Osteoblast (primary cell): ENCODE measurements at regions not wholly inside any gene's neighbourhood (a gene's known extent, or its start where the extent isn't known, plus 50 kb on each side); places are given as distances from the start of the nearest gene placed in this dataset.

ENCODE experiments used
- DNase-seq: peaks from one replicate; pipeline ENCODE4 v3.0.0; 2011; ENCODE audit warnings: low spot score, mixed read lengths; ENCODE audit not compliant: insufficient read length; ENCODE audit errors: missing footprints
- H2AFZ ChIP-seq: 2 replicates; pipeline ENCODE4 v1.6.0; 2011; ENCODE audit warnings: mild to moderate bottlenecking, low read length
- H3K27ac ChIP-seq: 2 replicates; pipeline ENCODE4 v1.5.1; 2011; ENCODE audit warnings: mild to moderate bottlenecking, low read depth, low read length, moderate library complexity
- H3K27me3 ChIP-seq: 2 replicates; pipeline ENCODE4 v1.6.0; 2012; ENCODE audit warnings: mild to moderate bottlenecking, control low read depth, inconsistent platforms, low read length, moderate library complexity; ENCODE audit not compliant: insufficient read depth
- H3K36me3 ChIP-seq: 2 replicates; pipeline ENCODE4 v1.5.1; 2011; ENCODE audit warnings: mild to moderate bottlenecking, low read length, control low read depth, moderate library complexity; ENCODE audit not compliant: insufficient read depth
- H3K4me1 ChIP-seq: 2 replicates; pipeline ENCODE4 v1.5.1; 2011; ENCODE audit warnings: mild to moderate bottlenecking, low read length, control low read depth, moderate library complexity; ENCODE audit not compliant: insufficient read depth
- H3K4me2 ChIP-seq: 2 replicates; pipeline ENCODE4 v1.6.0; 2011; ENCODE audit warnings: mild to moderate bottlenecking, low read length; ENCODE audit not compliant: insufficient read depth
- H3K4me3 ChIP-seq: fragments of 200-600 bp; sonication (generic); 3 replicates; pipeline ENCODE4 v1.5.1; 2012; ENCODE audit warnings: mild to moderate bottlenecking, low read length, inconsistent platforms; ENCODE audit not compliant: insufficient read depth
- H3K79me2 ChIP-seq: 2 replicates; pipeline ENCODE4 v1.6.0; 2012; ENCODE audit warnings: mild to moderate bottlenecking, low read length, control low read depth, inconsistent platforms; ENCODE audit not compliant: insufficient read depth
- H3K9me3 ChIP-seq: 2 replicates; pipeline ENCODE4 v1.5.1; 2011; ENCODE audit warnings: low read depth, low read length, control low read depth
- H4K20me1 ChIP-seq: 2 replicates; pipeline ENCODE4 v1.6.0; 2012; ENCODE audit warnings: mild to moderate bottlenecking, low read length, control low read depth; ENCODE audit not compliant: insufficient read depth
- TF ChIP-seq, protein P1 (sequence below): IDR thresholded peaks from 2 replicates; pipeline ENCODE4 v1.5.1; 2011; ENCODE audit warnings: mild to moderate bottlenecking, low read depth, low read length, moderate library complexity; ENCODE audit errors: extremely low read depth

DNA sequence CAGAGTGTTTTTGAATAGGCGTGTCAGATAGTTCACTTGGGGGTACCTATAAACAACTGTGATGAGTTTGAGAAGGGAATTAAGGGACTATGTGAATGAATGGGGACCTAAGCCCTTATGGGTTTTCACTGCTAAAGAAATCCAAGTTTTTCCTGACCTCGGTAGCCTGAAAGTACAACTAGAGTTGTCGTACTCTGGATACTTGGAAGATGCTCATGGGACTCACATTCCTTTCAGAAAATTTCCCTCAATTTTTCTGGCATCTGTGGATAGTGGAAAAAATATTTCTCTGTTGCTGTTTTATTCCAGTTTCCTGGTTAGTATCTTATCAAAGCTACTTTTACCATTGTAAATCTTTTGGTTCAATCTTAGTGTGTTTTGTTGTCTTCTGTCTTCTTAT is 1112.3 kb upstream of the SEMA6A start:
- DNase-seq, result no peak
- H3K27me3 ChIP-seq, result no peaks in the 10 kb centered on the region
- H3K79me2 ChIP-seq, result no peaks in the 10 kb centered on the region
- no peaks in the 10 kb centered on the region for H3K9me3 ChIP-seq
- H3K4me2 ChIP-seq, result no peak overlapping the region
- H3K36me3 ChIP-seq, result no peaks in the 10 kb centered on the region
- no peaks in the 10 kb centered on the region for H3K4me1 ChIP-seq
- no peak overlapping the region for H3K27ac ChIP-seq
- H3K4me3 ChIP-seq, result no peak overlapping the region
- TF ChIP-seq, protein P1, sequence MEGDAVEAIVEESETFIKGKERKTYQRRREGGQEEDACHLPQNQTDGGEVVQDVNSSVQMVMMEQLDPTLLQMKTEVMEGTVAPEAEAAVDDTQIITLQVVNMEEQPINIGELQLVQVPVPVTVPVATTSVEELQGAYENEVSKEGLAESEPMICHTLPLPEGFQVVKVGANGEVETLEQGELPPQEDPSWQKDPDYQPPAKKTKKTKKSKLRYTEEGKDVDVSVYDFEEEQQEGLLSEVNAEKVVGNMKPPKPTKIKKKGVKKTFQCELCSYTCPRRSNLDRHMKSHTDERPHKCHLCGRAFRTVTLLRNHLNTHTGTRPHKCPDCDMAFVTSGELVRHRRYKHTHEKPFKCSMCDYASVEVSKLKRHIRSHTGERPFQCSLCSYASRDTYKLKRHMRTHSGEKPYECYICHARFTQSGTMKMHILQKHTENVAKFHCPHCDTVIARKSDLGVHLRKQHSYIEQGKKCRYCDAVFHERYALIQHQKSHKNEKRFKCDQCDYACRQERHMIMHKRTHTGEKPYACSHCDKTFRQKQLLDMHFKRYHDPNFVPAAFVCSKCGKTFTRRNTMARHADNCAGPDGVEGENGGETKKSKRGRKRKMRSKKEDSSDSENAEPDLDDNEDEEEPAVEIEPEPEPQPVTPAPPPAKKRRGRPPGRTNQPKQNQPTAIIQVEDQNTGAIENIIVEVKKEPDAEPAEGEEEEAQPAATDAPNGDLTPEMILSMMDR, result no peak
- no peaks in the 10 kb centered on the region for H4K20me1 ChIP-seq
- no peak overlapping the region for H2AFZ ChIP-seq

DNA sequence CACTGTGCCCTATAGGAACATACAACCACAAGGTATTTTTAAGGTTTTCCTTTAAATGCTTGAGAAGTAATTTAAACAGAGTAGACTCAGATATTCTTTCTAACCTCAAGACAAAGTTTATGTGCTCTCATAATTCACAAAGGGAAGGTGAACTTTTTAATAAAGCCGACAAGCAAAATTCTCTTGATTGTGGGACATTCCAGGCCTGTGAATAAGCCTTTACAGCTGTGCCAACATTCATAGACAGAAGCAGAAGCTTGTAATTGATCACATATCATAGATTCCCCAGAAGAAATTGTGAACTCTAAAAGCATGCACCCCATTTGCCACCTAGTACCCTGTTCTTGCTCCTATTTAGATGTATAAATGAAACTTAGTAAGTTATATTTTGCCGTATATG is 1107.8 kb upstream of the SEMA6A start:
- Histone ChIP-seq H3K36me3 (no peaks in the 10 kb centered on the region), H4K20me1 (no peaks in the 10 kb centered on the region), H2AFZ (no peak overlapping the region), H3K4me2 (no peak overlapping the region), H3K79me2 (no peaks in the 10 kb centered on the region), H3K9me3 (no peaks in the 10 kb centered on the region), H3K4me1 (no peaks in the 10 kb centered on the region), H3K27me3 (no peaks in the 10 kb centered on the region), H3K4me3 (no peak overlapping the region), H3K27ac (no peak overlapping the region)
- TF ChIP-seq, protein P1, result no peak
- DNase-seq, result no peak

DNA sequence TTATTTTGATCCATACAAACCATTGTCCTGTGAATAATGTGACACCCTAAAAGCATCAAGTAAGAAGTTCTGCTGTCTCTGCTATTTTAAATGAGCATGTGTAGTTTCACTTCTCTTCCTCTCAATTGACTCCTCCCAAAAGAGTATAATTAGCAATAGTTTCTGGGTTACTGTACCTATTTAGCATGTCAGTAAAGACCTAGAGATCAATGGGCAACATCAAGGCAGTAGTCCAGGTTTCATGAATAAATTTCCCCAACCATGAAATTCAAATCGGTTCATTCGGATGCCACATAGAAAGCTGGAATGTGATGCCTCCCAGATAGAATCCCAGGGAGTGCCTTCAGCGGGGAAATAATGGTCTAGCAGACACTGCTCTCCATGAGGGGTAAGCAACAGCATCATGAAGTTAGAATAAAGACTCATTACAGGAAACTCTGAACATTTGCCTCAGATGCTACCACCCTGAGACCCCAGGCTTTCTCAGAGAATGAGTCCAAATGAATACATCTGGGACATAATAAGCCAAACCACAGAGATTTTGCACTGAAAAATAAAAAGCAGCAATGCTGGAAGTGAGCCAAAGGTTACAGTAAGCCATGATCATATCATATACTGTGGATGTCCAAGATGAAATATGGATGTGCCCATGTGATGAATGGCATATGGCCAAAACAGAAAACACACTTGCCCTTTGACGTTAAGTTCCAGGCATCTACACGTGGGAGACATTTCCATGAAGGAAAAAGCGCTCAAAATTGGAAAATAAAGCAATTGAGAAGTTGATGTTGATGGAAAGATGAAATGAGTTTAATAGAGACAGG is 1107.0 kb upstream of the SEMA6A start:
- no peaks in the 10 kb centered on the region for H3K9me3 ChIP-seq
- no peak overlapping the region for H3K27ac ChIP-seq
- H3K79me2 ChIP-seq, result no peaks in the 10 kb centered on the region
- no peaks in the 10 kb centered on the region for H3K27me3 ChIP-seq
- DNase-seq, result no peak
- H3K4me3 ChIP-seq, result no peak overlapping the region
- TF ChIP-seq, protein P1, result no peak
- no peaks in the 10 kb centered on the region for H3K4me1 ChIP-seq
- no peaks in the 10 kb centered on the region for H4K20me1 ChIP-seq
- H2AFZ ChIP-seq, result no peak overlapping the region
- no peaks in the 10 kb centered on the region for H3K36me3 ChIP-seq
- no peak overlapping the region for H3K4me2 ChIP-seq

DNA sequence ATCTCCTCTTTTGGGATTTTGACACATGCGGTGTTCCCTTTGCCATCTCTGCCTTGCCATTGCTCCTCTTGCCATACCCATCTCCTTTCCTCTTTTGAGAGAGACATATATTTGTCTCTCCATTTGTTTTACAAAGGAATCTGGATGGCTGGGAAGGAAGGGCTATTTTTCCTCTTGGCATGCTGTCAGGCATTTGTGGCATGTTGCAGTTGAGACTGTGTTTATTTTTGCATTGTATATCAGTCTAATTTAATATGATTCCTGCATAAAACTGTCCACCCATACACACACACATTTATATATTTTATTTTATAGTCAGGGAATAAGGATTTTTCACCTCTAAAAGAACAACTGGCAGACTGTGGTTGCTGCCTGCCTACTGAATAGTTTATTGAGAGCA is 1105.8 kb upstream of the SEMA6A start:
- Histone ChIP-seq H3K9me3 (no peaks in the 10 kb centered on the region), H3K27ac (no peak overlapping the region), H3K36me3 (no peaks in the 10 kb centered on the region), H3K4me3 (no peak overlapping the region), H3K4me1 (no peaks in the 10 kb centered on the region), H3K4me2 (no peak overlapping the region), H4K20me1 (no peaks in the 10 kb centered on the region), H2AFZ (no peak overlapping the region), H3K79me2 (no peaks in the 10 kb centered on the region), H3K27me3 (no peaks in the 10 kb centered on the region)
- no peak for DNase-seq
- TF ChIP-seq, protein P1, result no peak
